ENCODE measurements at regions not wholly inside any gene's neighbourhood (a gene's known extent, or its start where the extent isn't known, plus 50 kb on each side); places are given as distances from the start of the nearest gene placed in this dataset.

DNA sequence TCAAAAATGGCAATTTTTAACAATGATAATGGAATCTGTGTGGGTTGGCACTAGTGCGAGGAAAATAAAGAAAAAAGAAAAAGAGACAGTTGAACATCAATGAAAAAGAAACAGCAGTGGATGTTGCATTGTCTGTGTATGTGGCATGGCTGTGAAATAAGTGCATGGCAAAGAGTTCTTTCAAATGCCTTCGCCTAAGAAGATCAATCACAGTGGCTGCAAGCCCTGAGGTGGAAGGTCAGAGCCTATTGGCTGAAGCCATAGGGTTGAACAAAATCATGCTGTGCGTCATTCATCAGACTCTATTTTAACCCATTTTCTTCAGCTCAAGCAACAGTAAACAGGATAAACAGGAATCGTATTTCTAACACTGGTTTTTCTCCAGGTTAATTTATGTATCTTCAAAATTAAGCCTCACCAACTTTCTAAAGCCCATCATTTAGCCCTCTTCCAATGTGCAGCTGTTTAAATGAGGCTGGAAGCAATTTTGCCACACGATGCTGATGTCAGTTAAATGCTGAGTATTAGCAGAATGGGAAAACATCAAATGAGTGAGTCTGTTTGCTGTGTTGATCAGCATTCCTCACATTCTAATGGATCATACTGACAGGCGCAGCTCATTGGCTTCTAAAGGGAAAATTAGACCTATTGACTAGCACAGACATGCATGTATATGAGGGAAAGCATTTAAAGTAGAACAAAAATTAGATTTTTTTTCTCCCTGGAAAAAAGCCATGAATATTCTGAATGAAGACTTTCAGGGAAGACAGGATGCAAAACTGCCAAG is 955.9 kb upstream of the EYS start:
- no peaks in the 10 kb centered on the region for H3K79me2 ChIP-seq (ENCODE audit: control insufficient read depth, insufficient read depth, low read length)
- H3K9ac ChIP-seq (ENCODE audit: insufficient read depth in 1 of 2, low read depth in 2 of 2, low read length in 2 of 2): no peak overlapping the region
- no peak for ATAC-seq
- H4K20me1 ChIP-seq (replicated peaks; ENCODE audit: control insufficient read depth, insufficient read depth, low read length): no peaks in the 10 kb centered on the region
- in situ Hi-C loops (cut with MboI) (no loop called here), intact Hi-C loops (cut with micrococcal nuclease) (loop anchor here (5.0 kb wide), 1 partner anchor 1564 kb away; no protein-coding TSS in a partner anchor)
- no peak for TF ChIP-seq XRCC4 (IDR thresholded peaks at IDR 0.05; ENCODE audit: extremely low read depth, insufficient read depth, insufficient read length)
- TF ChIP-seq ELF2 (CRISPR knock-in tag; IDR thresholded peaks at IDR 0.05): no peak
- TF ChIP-seq, protein P1, sequence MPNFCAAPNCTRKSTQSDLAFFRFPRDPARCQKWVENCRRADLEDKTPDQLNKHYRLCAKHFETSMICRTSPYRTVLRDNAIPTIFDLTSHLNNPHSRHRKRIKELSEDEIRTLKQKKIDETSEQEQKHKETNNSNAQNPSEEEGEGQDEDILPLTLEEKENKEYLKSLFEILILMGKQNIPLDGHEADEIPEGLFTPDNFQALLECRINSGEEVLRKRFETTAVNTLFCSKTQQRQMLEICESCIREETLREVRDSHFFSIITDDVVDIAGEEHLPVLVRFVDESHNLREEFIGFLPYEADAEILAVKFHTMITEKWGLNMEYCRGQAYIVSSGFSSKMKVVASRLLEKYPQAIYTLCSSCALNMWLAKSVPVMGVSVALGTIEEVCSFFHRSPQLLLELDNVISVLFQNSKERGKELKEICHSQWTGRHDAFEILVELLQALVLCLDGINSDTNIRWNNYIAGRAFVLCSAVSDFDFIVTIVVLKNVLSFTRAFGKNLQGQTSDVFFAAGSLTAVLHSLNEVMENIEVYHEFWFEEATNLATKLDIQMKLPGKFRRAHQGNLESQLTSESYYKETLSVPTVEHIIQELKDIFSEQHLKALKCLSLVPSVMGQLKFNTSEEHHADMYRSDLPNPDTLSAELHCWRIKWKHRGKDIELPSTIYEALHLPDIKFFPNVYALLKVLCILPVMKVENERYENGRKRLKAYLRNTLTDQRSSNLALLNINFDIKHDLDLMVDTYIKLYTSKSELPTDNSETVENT (CRISPR knock-in tag; IDR thresholded peaks at IDR 0.05): no peak
- no peak for TF ChIP-seq ZNF41 (CRISPR knock-in tag; conservative IDR thresholded peaks at IDR 0.05)
- TF ChIP-seq, protein P2, sequence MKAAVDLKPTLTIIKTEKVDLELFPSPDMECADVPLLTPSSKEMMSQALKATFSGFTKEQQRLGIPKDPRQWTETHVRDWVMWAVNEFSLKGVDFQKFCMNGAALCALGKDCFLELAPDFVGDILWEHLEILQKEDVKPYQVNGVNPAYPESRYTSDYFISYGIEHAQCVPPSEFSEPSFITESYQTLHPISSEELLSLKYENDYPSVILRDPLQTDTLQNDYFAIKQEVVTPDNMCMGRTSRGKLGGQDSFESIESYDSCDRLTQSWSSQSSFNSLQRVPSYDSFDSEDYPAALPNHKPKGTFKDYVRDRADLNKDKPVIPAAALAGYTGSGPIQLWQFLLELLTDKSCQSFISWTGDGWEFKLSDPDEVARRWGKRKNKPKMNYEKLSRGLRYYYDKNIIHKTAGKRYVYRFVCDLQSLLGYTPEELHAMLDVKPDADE (conservative IDR thresholded peaks at IDR 0.05; ENCODE audit: control insufficient read depth, low read depth, low read length): no peak
- TF ChIP-seq NFATC3 (IDR thresholded peaks at IDR 0.05): no peak
- TF ChIP-seq ZFX (CRISPR knock-in tag; IDR thresholded peaks at IDR 0.05): no peak
- TF ChIP-seq COPS2 (conservative IDR thresholded peaks at IDR 0.05): no peak
- TF ChIP-seq SAFB (IDR thresholded peaks at IDR 0.05; ENCODE audit: borderline replicate concordance, low read depth, low read length): no peak
- TF ChIP-seq, protein P3, sequence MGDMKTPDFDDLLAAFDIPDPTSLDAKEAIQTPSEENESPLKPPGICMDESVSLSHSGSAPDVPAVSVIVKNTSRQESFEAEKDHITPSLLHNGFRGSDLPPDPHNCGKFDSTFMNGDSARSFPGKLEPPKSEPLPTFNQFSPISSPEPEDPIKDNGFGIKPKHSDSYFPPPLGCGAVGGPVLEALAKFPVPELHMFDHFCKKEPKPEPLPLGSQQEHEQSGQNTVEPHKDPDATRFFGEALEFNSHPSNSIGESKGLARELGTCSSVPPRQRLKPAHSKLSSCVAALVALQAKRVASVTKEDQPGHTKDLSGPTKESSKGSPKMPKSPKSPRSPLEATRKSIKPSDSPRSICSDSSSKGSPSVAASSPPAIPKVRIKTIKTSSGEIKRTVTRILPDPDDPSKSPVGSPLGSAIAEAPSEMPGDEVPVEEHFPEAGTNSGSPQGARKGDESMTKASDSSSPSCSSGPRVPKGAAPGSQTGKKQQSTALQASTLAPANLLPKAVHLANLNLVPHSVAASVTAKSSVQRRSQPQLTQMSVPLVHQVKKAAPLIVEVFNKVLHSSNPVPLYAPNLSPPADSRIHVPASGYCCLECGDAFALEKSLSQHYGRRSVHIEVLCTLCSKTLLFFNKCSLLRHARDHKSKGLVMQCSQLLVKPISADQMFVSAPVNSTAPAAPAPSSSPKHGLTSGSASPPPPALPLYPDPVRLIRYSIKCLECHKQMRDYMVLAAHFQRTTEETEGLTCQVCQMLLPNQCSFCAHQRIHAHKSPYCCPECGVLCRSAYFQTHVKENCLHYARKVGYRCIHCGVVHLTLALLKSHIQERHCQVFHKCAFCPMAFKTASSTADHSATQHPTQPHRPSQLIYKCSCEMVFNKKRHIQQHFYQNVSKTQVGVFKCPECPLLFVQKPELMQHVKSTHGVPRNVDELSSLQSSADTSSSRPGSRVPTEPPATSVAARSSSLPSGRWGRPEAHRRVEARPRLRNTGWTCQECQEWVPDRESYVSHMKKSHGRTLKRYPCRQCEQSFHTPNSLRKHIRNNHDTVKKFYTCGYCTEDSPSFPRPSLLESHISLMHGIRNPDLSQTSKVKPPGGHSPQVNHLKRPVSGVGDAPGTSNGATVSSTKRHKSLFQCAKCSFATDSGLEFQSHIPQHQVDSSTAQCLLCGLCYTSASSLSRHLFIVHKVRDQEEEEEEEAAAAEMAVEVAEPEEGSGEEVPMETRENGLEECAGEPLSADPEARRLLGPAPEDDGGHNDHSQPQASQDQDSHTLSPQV (IDR thresholded peaks at IDR 0.05): no peak
- H3K27ac ChIP-seq (ENCODE audit: extremely low read depth, low read depth, low read length): no peak overlapping the region
- no TSS peak for BruUV-seq (replicated peaks)
- CTCF ChIA-PET (ENCODE audit: low intra/inter-chr PET ratio): no interaction called here
- no peaks in the 10 kb centered on the region for H3K27me3 ChIP-seq (ENCODE audit: control insufficient read depth in 2 of 2, insufficient read depth in 2 of 2, low read length in 2 of 2)
- no peak for DNase-seq (ENCODE audit: extremely low read depth in 1 of 4, low spot score in 3 of 4)
- no peaks in the 10 kb centered on the region for H3K9me1 ChIP-seq (ENCODE audit: control insufficient read depth, insufficient read depth, low read length)
- FAIRE-seq: no peak
- H3K9me3 ChIP-seq (replicated peaks; ENCODE audit: control insufficient read depth, insufficient read depth, low read depth, low read length): no peaks in the 10 kb centered on the region
- H3K4me3 ChIP-seq: no peak overlapping the region
- 2% methylated on average over 6 of the region's 6 CpGs for WGBS (ENCODE audit: insufficient coverage, low coverage, missing lambda C conversion rate)
- no peak overlapping the region for H2AFZ ChIP-seq (ENCODE audit: low read depth, low read length)
- H3K4me1 ChIP-seq (replicated peaks in 1 of 2; ENCODE audit: control insufficient read depth in 2 of 2, insufficient read depth in 2 of 2, low read length in 2 of 2): no peaks in the 10 kb centered on the region
- no peaks in the 10 kb centered on the region for H3K36me3 ChIP-seq (ENCODE audit: control insufficient read depth, insufficient read depth, low read length)
- POLR2A ChIA-PET: no interaction called here
- no peak overlapping the region for H3K4me2 ChIP-seq (ENCODE audit: insufficient read depth, low read length)

Data from K562 (cell line).